ENCODE measurements at regions not wholly inside any gene's neighbourhood (a gene's known extent, or its start where the extent isn't known, plus 50 kb on each side); places are given as distances from the start of the nearest gene placed in this dataset.
A peak's percentile ranks its signal among the peaks of the same experiment; 100 is the strongest.

- no peak for DNase-seq
Observed at GRCh38 chr1:5485968-5486696, 506.1 kb downstream of the NPHP4 start.

GRCh38 chr1:5485436-5485835, 506.8 kb downstream of the NPHP4 start:
- no peak for DNase-seq

DNA sequence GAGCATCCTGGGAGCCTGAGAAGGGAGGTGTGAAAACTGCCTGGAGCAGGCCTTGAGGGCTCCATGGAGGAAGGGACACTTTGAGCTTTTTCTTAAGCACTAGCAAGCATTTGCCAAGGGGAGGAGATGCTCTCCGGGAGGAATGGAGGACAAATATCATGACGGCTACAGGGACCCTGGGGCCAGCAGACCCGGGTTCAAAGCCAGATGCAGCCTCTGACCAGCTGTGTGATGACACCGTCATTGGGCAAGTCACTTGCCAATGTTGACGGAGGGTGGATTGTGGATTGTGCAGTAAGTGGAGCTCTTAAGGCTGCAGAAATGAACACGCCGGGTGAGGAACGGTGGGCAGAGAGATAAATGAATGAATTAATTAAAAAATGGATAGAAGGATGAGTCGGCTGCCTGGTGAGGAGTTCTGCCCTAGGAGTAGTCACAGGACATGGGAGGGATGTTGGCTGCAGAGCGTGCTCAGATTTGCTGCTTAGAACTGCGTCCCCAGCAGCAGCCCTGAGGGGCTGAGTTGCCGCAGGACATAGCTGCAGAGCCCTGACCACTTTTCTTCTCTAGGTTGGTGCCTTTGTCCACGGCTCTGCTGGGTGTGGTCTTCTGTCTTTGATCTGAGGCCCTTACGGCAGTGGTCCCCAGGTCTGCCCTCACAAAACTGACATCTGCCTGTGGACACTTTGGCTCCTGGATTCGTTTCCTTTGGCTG, 507.6 kb downstream of the NPHP4 start:
- DNase-seq = no peak

- peak; percentile 32 for DNase-seq
Observed at GRCh38 chr1:5481889-5482288, 510.3 kb downstream of the NPHP4 start.

DNA sequence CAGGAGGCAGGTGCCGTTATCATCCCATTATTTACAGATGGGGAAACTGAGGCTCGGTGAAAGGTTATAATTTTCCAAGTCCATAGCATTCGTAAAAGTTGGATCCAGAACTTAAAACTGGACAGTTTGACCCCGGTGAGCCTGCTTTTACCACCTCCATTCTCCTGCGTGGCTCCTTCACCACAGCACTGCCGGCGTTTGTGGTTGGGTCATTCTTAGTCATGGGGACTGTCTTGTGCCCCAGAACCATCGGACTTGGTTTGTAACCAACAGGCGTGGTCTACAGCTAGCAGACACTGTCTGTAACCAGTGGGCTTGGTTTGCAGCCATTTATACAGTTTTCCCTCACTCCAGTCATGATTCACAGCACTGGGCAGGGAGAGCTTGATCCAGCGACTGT, 511.3 kb downstream of the NPHP4 start:
- DNase-seq = no peak

DNA sequence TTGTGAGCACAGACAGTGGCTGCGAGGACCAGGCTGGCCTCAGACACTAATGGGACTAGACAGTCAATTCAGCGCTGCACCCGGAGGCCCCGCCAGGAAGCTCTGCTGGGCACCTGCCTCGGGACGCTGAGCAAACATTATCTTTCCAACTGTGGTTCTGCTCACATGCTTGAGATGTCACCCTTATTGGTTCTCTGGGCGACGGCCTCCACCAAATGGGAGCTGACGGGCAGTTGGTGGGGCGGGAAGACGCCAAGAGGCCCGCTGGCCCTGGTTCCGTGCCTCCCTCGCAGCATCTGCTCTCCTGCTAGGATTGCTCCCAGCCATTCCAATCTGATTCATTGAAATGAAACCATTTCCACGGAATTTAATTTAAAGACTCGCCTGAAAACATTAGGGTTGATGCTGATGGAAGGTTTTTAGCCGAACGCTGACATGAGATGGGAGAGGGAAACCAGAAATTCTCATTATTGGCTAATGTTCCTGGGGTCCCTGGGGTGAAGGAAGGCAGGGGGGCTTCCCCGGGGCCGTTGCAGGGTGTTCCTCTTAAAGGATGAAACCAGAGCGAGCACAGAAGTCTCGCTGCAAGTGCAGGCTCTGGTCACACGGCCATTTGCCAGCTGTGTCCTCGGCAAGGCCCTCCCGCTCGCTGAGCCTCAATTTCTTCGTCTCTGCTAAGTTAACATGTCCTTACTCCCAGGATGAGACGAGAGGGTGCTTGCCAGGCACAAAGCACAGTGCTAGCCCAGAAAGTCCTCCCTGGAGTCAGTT, 512.2 kb downstream of the NPHP4 start:
- DNase-seq = no peak

DNA sequence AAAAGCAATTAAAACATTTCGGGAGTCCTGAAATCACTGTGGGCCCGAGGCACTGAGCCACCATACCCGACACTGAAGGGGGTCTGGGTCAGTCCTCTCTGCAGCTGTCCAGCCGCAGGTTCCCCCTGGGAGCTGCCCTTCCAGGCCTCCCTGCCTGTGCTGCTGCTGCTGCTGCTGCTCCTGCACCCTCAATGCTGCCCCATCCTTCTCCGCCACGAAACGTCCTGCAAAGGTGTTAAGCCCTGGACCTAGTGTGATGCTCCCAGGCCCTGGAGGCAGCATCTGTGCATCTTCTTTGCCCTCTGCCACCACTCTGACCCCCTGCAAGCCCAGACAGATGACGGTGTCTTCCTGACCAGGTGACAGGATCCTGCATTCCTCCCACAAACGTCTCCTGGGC, 513.3 kb downstream of the NPHP4 start:
- DNase-seq = no peak

DNA sequence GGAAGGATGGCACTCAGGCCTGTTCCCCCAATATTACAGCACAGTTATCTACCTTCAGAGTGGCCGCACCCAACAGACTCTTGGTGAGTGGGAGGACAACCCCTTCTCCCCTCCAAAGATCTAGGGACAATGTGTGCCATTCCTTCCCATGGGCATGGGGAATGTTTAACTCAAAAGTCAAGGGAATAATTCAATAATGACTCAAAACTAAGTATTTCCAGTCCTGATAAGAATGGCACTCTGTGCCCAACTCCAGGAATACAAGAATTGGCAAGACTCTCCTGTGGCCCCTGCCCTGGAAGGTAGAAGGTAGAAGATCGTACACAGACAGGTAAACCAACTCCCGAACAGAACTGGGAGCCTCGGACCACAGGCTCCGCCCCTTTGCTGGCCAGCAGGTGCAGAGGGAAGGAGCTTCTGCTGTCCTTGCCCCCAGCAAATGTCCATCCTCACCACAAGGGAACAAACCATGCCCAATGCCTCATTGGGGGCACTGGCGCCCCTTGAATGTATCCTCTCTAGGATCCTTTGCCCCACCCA, 514.0 kb downstream of the NPHP4 start:
- no peak for DNase-seq

GRCh38 chr1:5477716-5478115, 514.5 kb downstream of the NPHP4 start:
- DNase-seq = no peak

DNA sequence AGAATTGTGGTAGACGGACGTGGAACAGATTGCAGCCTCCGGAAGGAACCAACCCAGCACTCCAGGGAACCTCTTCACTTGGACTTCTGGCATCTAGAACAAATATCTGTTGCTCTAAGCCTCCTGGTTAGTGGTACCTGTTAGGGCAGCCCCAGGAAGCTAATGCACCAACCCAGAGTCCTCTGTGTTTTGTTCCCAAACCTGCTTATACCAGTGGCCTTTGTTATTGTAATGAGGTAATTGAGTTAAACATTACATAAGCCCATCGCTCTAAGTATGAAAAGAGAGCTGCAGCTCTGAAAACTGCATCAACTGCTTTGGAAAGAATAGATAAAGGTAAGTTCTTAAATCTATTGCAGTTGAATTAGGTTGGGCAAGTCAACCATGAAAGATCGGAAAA, 516.7 kb downstream of the NPHP4 start:
- no peak for DNase-seq

- no peak for DNase-seq
Observed at GRCh38 chr1:5473268-5473667, 519.0 kb downstream of the NPHP4 start.

DNA sequence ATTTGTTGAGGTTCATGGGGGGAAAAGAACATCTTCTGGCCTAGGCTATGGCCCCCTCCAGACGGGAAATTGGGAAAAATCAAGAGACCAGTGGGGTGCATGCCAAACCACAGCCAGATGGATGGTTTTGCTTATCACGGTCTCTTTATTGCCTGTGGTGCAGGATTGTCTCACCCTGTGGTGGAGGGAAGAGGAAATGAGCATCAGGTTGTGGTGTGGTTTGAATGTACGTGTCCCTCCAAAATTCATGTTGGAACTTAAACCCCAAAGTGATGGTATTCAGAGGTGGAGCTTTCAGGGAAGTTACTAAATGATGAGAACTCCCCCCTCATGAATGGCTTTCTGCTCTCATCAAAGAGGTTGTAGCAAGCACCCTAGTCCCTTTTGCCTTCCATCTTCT, 525.7 kb downstream of the NPHP4 start:
- no peak for DNase-seq

DNA sequence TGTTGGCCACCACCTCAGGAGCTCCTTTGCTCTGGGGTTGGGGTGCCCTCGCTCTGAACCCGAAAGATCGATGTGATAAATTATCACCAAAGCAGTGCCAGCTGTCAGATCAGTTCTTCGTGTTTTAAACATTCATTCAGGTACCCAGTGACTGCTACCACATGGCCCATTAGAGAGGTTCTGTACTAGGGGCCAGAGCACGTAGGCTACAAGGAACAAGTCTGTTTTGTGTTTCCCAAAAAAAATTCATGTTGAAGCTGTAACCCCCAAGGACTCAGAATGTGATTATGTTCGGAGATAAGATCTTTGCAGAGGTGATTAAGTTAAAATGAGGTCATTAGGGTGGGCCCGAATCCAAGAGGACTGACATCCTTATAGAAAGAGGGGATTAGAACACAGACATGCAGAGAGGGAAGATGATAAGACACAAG, 526.9 kb downstream of the NPHP4 start:
- DNase-seq = no peak

DNA sequence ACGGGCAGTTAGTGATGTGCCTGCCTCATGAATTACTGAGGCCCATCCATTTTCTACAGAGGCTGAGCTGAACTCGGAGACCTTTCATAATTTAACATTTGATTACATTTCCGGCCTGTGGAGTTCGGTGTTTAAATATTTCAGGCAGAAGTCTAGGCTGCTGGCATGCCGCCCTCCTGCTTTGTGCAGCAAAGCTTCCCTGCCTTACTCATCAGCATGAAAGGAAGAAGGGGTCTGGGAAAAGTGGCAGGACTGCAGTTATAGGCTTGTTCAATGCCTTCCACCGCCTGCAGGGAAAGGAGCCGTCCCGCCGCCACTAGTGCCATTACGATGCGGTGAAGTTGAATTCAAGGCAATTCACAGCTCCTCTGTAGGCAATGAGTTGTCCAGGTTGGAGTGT, 527.9 kb downstream of the NPHP4 start:
- DNase-seq = no peak

DNA sequence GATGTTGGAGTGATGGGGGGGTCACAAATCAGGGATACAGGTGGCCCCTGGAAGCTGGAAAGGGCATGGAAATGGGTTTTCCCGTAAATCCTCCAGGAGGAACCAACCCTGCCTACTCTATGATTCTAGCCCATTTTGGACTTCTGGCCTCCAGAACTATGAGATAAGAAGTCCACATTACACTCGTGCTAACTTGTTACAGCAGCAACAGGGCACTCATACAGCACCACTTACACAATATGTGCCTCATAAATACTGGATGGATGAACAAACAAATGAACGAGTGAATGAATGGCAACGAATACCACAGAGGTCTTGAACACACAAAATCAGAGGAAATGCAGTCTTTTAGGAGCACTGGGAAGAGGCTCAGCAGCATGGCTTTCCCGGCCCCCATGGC, 531.3 kb downstream of the NPHP4 start:
- DNase-seq = no peak

GRCh38 chr1:5459839-5460610, 532.2 kb downstream of the NPHP4 start:
- no peak for DNase-seq

DNA sequence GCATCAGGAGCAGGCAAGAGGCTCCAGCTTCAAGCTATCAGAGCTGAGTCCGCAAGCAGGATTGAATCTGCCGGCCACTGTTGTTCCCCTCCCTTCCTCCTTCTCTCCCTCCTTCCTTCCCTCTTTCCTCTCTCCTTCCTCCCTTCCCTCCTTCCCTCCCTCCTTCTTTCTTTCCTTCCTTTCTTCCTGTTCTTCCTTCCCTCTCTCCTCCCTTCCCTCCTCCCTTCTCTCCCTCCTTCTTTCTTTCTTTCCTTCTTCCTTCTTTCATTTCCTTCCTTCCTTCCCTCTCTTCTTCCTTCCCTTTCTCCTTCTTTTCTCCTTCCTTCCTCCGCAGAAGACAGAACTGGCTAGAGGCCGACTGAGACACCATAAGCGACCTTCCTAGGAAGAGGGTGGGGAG, 534.0 kb downstream of the NPHP4 start:
- DNase-seq = no peak

- no peak for DNase-seq
Observed at GRCh38 chr1:5456090-5456811, 536.0 kb downstream of the NPHP4 start.

DNA sequence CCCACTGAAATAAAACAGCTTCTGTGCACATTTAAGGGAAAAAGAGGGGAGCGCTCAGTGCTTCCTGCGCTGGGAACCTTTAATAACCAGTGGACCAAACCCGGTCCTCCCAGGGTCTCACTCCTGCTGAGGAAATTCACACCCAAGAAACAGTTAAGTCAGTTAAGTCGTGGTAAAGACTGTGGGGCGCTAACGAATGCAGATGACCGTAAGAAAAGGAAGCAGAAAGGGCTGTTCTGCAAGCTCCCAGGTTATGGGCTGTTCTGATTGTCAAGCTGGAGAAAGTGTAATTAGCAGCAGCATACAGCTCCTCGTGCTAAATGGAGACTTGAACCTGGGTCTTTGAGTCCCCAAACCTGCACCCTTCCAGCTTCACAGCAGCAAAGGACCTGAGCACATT, 536.6 kb downstream of the NPHP4 start:
- no peak for DNase-seq

GRCh38 chr1:5455056-5455455, 537.2 kb downstream of the NPHP4 start:
- DNase-seq = no peak

DNA sequence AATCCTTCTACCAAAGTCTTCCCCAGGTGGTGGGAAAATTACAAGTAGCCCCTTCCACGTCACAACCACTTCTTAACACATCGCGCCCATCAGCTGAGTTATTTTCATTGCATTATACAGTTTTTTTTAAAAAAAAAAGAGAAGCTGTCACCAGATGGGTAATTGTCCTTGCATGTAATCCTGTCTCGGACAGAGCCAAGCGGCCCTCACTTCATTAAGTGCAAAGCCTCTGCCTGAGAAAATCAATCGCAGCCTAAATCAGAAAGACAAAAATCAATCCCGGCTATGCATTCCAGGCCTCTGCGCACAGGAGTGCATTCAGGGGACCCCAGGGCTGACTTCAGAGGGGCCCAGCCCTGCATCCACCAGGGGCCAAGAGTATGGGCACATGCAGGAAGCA, 538.9 kb downstream of the NPHP4 start:
- no peak for DNase-seq

GRCh38 chr1:5451671-5452070, 540.6 kb downstream of the NPHP4 start:
- no peak for DNase-seq

Data from stimulated activated CD4-positive, alpha-beta T cell treated with anti-CD3 and anti-CD28 coated beads, Interleukin-4, amount 100 ng/mL, for 24 hours (primary cell).